NCI-H2171 treated with DMSO at 0.1 percent for 48 hours (cell line): ENCODE measurements at regions not wholly inside any gene's neighbourhood (a gene's known extent, or its start where the extent isn't known, plus 50 kb on each side); places are given as distances from the start of the nearest gene placed in this dataset.

Experiments
- DNase-seq: peaks from one replicate; lab custom pipeline; 2025; lab: John Stamatoyannopoulos, UW

- DNase-seq, result no peak
Observed at GRCh38 chr1:36675931-36676562, 193.3 kb upstream of the CSF3R start.

- DNase-seq, result no peak
Observed at GRCh38 chr1:36675106-36675505, 192.4 kb upstream of the CSF3R start.

- no peak for DNase-seq
Observed at GRCh38 chr1:36673202-36673601, 190.5 kb upstream of the CSF3R start.

GRCh38 chr1:36669262-36669661 lies 186.5 kb upstream of the CSF3R start:
- no peak for DNase-seq

- DNase-seq, result no peak
Observed at GRCh38 chr1:36667836-36668235, 185.1 kb upstream of the CSF3R start.

GRCh38 chr1:36667256-36667655 lies 184.5 kb upstream of the CSF3R start:
- DNase-seq, result no peak

- no peak for DNase-seq
Observed at GRCh38 chr1:36665478-36666080, 182.9 kb upstream of the CSF3R start.

GRCh38 chr1:36664571-36665287 lies 182.0 kb upstream of the CSF3R start:
- peak; percentile 54 for DNase-seq

- DNase-seq, result no peak
Observed at GRCh38 chr1:36663772-36664430, 181.2 kb upstream of the CSF3R start.

- DNase-seq, result peak; percentile 91
Observed at GRCh38 chr1:36658838-36659237, 176.1 kb upstream of the CSF3R start.

- DNase-seq, result no peak
Observed at GRCh38 chr1:36657826-36658225, 175.1 kb upstream of the CSF3R start.

GRCh38 chr1:36656838-36657237 lies 174.1 kb upstream of the CSF3R start:
- no peak for DNase-seq

- no peak for DNase-seq
Observed at GRCh38 chr1:36656271-36656670, 173.6 kb upstream of the CSF3R start.

GRCh38 chr1:36654586-36654985 lies 171.9 kb upstream of the CSF3R start:
- DNase-seq, result no peak

- peak; percentile 21 for DNase-seq
Observed at GRCh38 chr1:36653850-36654249, 171.1 kb upstream of the CSF3R start.

GRCh38 chr1:36652586-36652985 lies 169.9 kb upstream of the CSF3R start:
- no peak for DNase-seq

- no peak for DNase-seq
Observed at GRCh38 chr1:36652011-36652410, 169.3 kb upstream of the CSF3R start.

GRCh38 chr1:36651176-36651910 lies 168.6 kb upstream of the CSF3R start:
- no peak for DNase-seq

GRCh38 chr1:36650200-36651065 lies 167.7 kb upstream of the CSF3R start:
- DNase-seq, result peak; percentile 76

GRCh38 chr1:36645867-36646266 lies 163.2 kb upstream of the CSF3R start:
- DNase-seq, result no peak

GRCh38 chr1:36644556-36644955 lies 161.8 kb upstream of the CSF3R start:
- DNase-seq, result no peak
